BLaER1 treated with 17β-estradiol and CSF1 and Interleukin-3, amounts not matched to agents 10 nM and 100 nM (cell line): ENCODE measurements at regions not wholly inside any gene's neighbourhood (a gene's known extent, or its start where the extent isn't known, plus 50 kb on each side); places are given as distances from the start of the nearest gene placed in this dataset.

Experiments used
- H3K27ac ChIP-seq, 11 experiments: shearing (Covaris generic); formaldehyde crosslinking; 2 replicates each; pipeline ENCODE4 v1.8.1; 2022
- H3K27me3 ChIP-seq, 11 experiments: shearing (Covaris generic); formaldehyde crosslinking; 2 replicates each; pipeline ENCODE4 v1.8.1; 2022
- H3K36me3 ChIP-seq, 11 experiments: shearing (Covaris generic); formaldehyde crosslinking; 2 replicates each; pipeline ENCODE4 v1.8.1; 2022
- H3K4me1 ChIP-seq, 10 experiments: shearing (Covaris generic); formaldehyde crosslinking; 2 replicates each; pipeline ENCODE4 v1.8.1; 2022
- H3K4me2 ChIP-seq, 11 experiments: shearing (Covaris generic); formaldehyde crosslinking; 2 replicates each; pipeline ENCODE4 v1.8.1; 2022
- H3K4me3 ChIP-seq, 10 experiments: shearing (Covaris generic); formaldehyde crosslinking; 2 replicates each; pipeline ENCODE4 v1.8.1; 2022
- H3K9ac ChIP-seq, 11 experiments: shearing (Covaris generic); formaldehyde crosslinking; 2 replicates each; pipeline ENCODE4 v1.8.1; 2022
- H3K9me3 ChIP-seq, 11 experiments: shearing (Covaris generic); formaldehyde crosslinking; replicated peaks in 1 of 11; 2 replicates each; pipeline ENCODE4 v1.8.1; 2022
- H4K20me1 ChIP-seq, 11 experiments: shearing (Covaris generic); formaldehyde crosslinking; 2 replicates each; pipeline ENCODE4 v1.8.1; 2022
- Cebpa-rat ChIP-seq, 11 experiments: shearing (Covaris generic); IDR thresholded peaks; 2 replicates each; pipeline ENCODE4 v1.8.1; 2022

GRCh38 chr3:194844046-194844445 lies 158.4 kb downstream of the FAM43A start:
- Histone ChIP-seq H3K36me3 (no peaks in the 10 kb centered on the region), H3K9me3 (peaks cover 0 to 14% (median 7%) of the 10 kb centered on the region in 11 experiments; a peak in 7 of 22 replicates), H3K4me2 (no peak overlapping the region), H3K4me1 (no peaks in the 10 kb centered on the region), H3K4me3 (no peak overlapping the region), H4K20me1 (no peaks in the 10 kb centered on the region), H3K27me3 (no peaks in the 10 kb centered on the region), H3K9ac (no peak overlapping the region), H3K27ac (no peak overlapping the region)
- TF ChIP-seq Cebpa-rat (IDR thresholded peaks at IDR 0.05) = no peak

GRCh38 chr3:194849166-194849875 lies 163.6 kb downstream of the FAM43A start:
- Histone ChIP-seq H3K9me3 (no peaks in the 10 kb centered on the region), H3K27me3 (no peaks in the 10 kb centered on the region), H3K9ac (no peak overlapping the region), H4K20me1 (no peaks in the 10 kb centered on the region), H3K4me3 (no peak overlapping the region), H3K36me3 (no peaks in the 10 kb centered on the region), H3K4me1 (peaks cover 0 to 14% (median 7%) of the 10 kb centered on the region in 10 experiments; a peak in 15 of 20 replicates), H3K4me2 (peak overlapping the region in 2 of 11 experiments; percentile 34 to 58; a peak in 4 of 22 replicates), H3K27ac (no peak overlapping the region)
- TF ChIP-seq Cebpa-rat (IDR thresholded peaks at IDR 0.05) = no peak

- no peak for TF ChIP-seq Cebpa-rat (IDR thresholded peaks at IDR 0.05)
- H4K20me1 ChIP-seq = no peaks in the 10 kb centered on the region
- H3K27me3 ChIP-seq = no peaks in the 10 kb centered on the region
- peaks cover 0 to 23% (median 10%) of the 10 kb centered on the region in 10 experiments; a peak in 16 of 20 replicates for H3K4me1 ChIP-seq
- no peak overlapping the region for H3K4me2 ChIP-seq
- no peaks in the 10 kb centered on the region for H3K9me3 ChIP-seq
- H3K4me3 ChIP-seq = no peak overlapping the region
- no peak overlapping the region for H3K27ac ChIP-seq
- no peaks in the 10 kb centered on the region for H3K36me3 ChIP-seq
- no peak overlapping the region for H3K9ac ChIP-seq
Observed at GRCh38 chr3:194851254-194851653, 165.6 kb downstream of the FAM43A start.

GRCh38 chr3:194851941-194852340 lies 166.3 kb downstream of the FAM43A start:
- Histone ChIP-seq H3K36me3 (no peaks in the 10 kb centered on the region), H3K9ac (no peak overlapping the region), H3K9me3 (no peaks in the 10 kb centered on the region), H3K4me3 (no peak overlapping the region), H3K4me1 (peaks cover 0 to 23% (median 10%) of the 10 kb centered on the region in 10 experiments; a peak in 16 of 20 replicates), H4K20me1 (no peaks in the 10 kb centered on the region), H3K4me2 (no peak overlapping the region), H3K27me3 (no peaks in the 10 kb centered on the region), H3K27ac (no peak overlapping the region)
- TF ChIP-seq Cebpa-rat (IDR thresholded peaks at IDR 0.05) = no peak

- TF ChIP-seq Cebpa-rat (IDR thresholded peaks at IDR 0.05) = no peak
- no peak overlapping the region for H3K27ac ChIP-seq
Observed at GRCh38 chr3:194852345-194852744, 166.7 kb downstream of the FAM43A start.

GRCh38 chr3:194852831-194853508 lies 167.3 kb downstream of the FAM43A start:
- Histone ChIP-seq H3K4me2 (peak overlapping the region in 3 of 11 experiments; percentile 8 to 36 (median 21); a peak in 2 of 22 replicates), H3K4me1 (peaks cover 0 to 23% (median 10%) of the 10 kb centered on the region in 10 experiments; a peak in 16 of 20 replicates), H3K4me3 (no peak overlapping the region), H3K9ac (no peak overlapping the region), H3K36me3 (no peaks in the 10 kb centered on the region), H3K9me3 (no peaks in the 10 kb centered on the region), H3K27ac (no peak overlapping the region), H3K27me3 (no peaks in the 10 kb centered on the region), H4K20me1 (no peaks in the 10 kb centered on the region)
- no peak for TF ChIP-seq Cebpa-rat (IDR thresholded peaks at IDR 0.05)

More at GRCh38 chr3:194852345-194852744, 166.7 kb downstream of the FAM43A start:
- Histone ChIP-seq H3K9me3 (no peaks in the 10 kb centered on the region), H3K4me2 (no peak overlapping the region), H3K27me3 (no peaks in the 10 kb centered on the region), H3K36me3 (no peaks in the 10 kb centered on the region), H3K4me1 (peaks cover 0 to 23% (median 10%) of the 10 kb centered on the region in 10 experiments; a peak in 16 of 20 replicates), H3K4me3 (no peak overlapping the region), H4K20me1 (no peaks in the 10 kb centered on the region), H3K9ac (no peak overlapping the region)

- peaks cover 0 to 22% (median 10%) of the 10 kb centered on the region in 10 experiments; a peak in 16 of 20 replicates for H3K4me1 ChIP-seq
- H3K4me3 ChIP-seq = no peak overlapping the region
- no peaks in the 10 kb centered on the region for H3K9me3 ChIP-seq
- no peaks in the 10 kb centered on the region for H4K20me1 ChIP-seq
- no peaks in the 10 kb centered on the region for H3K36me3 ChIP-seq
- TF ChIP-seq Cebpa-rat (IDR thresholded peaks at IDR 0.05) = no peak
- H3K9ac ChIP-seq = no peak overlapping the region
- H3K4me2 ChIP-seq = peak overlapping the region in 3 of 11 experiments; percentile 52 to 60 (median 53); a peak in 4 of 22 replicates
- no peaks in the 10 kb centered on the region for H3K27me3 ChIP-seq
- no peak overlapping the region for H3K27ac ChIP-seq
Observed at GRCh38 chr3:194854206-194854605, 168.5 kb downstream of the FAM43A start.

GRCh38 chr3:194854659-194855390 lies 169.1 kb downstream of the FAM43A start:
- no peak overlapping the region for H3K4me3 ChIP-seq
- no peak for TF ChIP-seq Cebpa-rat (IDR thresholded peaks at IDR 0.05)
- no peak overlapping the region for H3K27ac ChIP-seq

GRCh38 chr3:194856296-194856695 lies 170.6 kb downstream of the FAM43A start:
- Histone ChIP-seq H3K9me3 (no peaks in the 10 kb centered on the region), H3K27me3 (no peaks in the 10 kb centered on the region), H3K4me2 (no peak overlapping the region), H3K27ac (no peak overlapping the region), H3K4me1 (peaks cover 0 to 20% (median 13%) of the 10 kb centered on the region in 10 experiments; a peak in 17 of 20 replicates), H3K9ac (no peak overlapping the region), H4K20me1 (no peaks in the 10 kb centered on the region), H3K36me3 (no peaks in the 10 kb centered on the region), H3K4me3 (no peak overlapping the region)
- no peak for TF ChIP-seq Cebpa-rat (IDR thresholded peaks at IDR 0.05)

More at GRCh38 chr3:194854659-194855390, 169.1 kb downstream of the FAM43A start:
- no peaks in the 10 kb centered on the region for H3K27me3 ChIP-seq
- no peaks in the 10 kb centered on the region for H3K9me3 ChIP-seq
- H3K4me1 ChIP-seq = peaks cover 0 to 17% (median 10%) of the 10 kb centered on the region in 10 experiments; a peak in 16 of 20 replicates
- no peak overlapping the region for H3K9ac ChIP-seq
- H4K20me1 ChIP-seq = no peaks in the 10 kb centered on the region
- H3K36me3 ChIP-seq = no peaks in the 10 kb centered on the region
- H3K4me2 ChIP-seq = peak overlapping the region in 5 of 11 experiments; percentile 6 to 60 (median 52); a peak in 9 of 22 replicates
